C4-2B (cell line): ENCODE measurements at regions not wholly inside any gene's neighbourhood (a gene's known extent, or its start where the extent isn't known, plus 50 kb on each side); places are given as distances from the start of the nearest gene placed in this dataset.

ENCODE experiments used
- ZFX ChIP-seq: fragments of 450-650 bp; IDR thresholded peaks from 2 replicates; pipeline ENCODE4 v1.6.1; 2017
- TF ChIP-seq, protein P1 (sequence below): fragments of 450-650 bp; conservative IDR thresholded peaks from 2 replicates; pipeline ENCODE4 v1.5.1; 2017; ENCODE audit warnings: mild to moderate bottlenecking

- TF ChIP-seq, protein P1, sequence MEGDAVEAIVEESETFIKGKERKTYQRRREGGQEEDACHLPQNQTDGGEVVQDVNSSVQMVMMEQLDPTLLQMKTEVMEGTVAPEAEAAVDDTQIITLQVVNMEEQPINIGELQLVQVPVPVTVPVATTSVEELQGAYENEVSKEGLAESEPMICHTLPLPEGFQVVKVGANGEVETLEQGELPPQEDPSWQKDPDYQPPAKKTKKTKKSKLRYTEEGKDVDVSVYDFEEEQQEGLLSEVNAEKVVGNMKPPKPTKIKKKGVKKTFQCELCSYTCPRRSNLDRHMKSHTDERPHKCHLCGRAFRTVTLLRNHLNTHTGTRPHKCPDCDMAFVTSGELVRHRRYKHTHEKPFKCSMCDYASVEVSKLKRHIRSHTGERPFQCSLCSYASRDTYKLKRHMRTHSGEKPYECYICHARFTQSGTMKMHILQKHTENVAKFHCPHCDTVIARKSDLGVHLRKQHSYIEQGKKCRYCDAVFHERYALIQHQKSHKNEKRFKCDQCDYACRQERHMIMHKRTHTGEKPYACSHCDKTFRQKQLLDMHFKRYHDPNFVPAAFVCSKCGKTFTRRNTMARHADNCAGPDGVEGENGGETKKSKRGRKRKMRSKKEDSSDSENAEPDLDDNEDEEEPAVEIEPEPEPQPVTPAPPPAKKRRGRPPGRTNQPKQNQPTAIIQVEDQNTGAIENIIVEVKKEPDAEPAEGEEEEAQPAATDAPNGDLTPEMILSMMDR: no peak
- TF ChIP-seq ZFX: no peak
Observed at GRCh38 chr3:104632521-104632920, 734.2 kb upstream of the ALCAM start.
